Loucy (cell line): ENCODE measurements at regions not wholly inside any gene's neighbourhood (a gene's known extent, or its start where the extent isn't known, plus 50 kb on each side); places are given as distances from the start of the nearest gene placed in this dataset.
A peak's percentile ranks its signal among the peaks of the same experiment; 100 is the strongest.

Source experiments
- EZH2phosphoT487 ChIP-seq: fragments of 200-600 bp; IDR thresholded peaks from 2 replicates; pipeline ENCODE4 v1.6.1; 2018; ENCODE audit warnings: antibody characterized with exemption, mild to moderate bottlenecking, moderate library complexity, borderline replicate concordance
- TF ChIP-seq, protein P1 (sequence below): fragments of 200-600 bp; sonication (generic); conservative IDR thresholded peaks from 2 replicates; pipeline ENCODE4 v1.5.1; 2014; ENCODE audit warnings: mild to moderate bottlenecking, antibody characterized with exemption, low read length

DNA sequence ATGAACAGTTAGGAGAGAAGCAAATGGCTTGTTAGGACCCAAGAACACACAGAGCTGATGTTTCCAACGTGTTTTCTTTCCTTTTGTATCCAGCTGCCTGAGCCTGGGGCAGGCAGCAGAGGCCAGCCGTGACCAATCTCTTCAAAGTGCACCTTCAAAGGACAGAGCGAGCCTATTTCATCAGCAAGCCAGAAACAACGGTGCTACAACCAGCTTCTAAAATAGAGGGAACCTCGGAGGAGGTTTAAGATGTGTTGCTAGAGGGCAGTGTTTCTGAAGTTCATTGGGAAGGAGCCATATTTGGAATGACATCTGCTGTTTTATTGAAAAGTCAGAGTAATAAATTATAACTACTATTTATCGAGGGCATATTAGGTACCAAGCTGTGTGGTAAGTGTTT lies 56.2 kb upstream of the RFC3 start:
- TF ChIP-seq, protein P1, sequence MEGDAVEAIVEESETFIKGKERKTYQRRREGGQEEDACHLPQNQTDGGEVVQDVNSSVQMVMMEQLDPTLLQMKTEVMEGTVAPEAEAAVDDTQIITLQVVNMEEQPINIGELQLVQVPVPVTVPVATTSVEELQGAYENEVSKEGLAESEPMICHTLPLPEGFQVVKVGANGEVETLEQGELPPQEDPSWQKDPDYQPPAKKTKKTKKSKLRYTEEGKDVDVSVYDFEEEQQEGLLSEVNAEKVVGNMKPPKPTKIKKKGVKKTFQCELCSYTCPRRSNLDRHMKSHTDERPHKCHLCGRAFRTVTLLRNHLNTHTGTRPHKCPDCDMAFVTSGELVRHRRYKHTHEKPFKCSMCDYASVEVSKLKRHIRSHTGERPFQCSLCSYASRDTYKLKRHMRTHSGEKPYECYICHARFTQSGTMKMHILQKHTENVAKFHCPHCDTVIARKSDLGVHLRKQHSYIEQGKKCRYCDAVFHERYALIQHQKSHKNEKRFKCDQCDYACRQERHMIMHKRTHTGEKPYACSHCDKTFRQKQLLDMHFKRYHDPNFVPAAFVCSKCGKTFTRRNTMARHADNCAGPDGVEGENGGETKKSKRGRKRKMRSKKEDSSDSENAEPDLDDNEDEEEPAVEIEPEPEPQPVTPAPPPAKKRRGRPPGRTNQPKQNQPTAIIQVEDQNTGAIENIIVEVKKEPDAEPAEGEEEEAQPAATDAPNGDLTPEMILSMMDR = peak; percentile 18
- TF ChIP-seq EZH2phosphoT487 = no peak
